RWPE2 (cell line): ENCODE measurements at regions not wholly inside any gene's neighbourhood (a gene's known extent, or its start where the extent isn't known, plus 50 kb on each side); places are given as distances from the start of the nearest gene placed in this dataset.

Experiments used
- ATAC-seq: fragments of 200-7000 bp; cut with Tn5 transposase; 3 replicates; pipeline ENCODE4 v1.9.1; 2021; ENCODE audit warnings: low read depth
- DNase-seq: peaks from one replicate; pipeline ENCODE4 v3.0.0-alpha.2; 2020; ENCODE audit warnings: low spot score
- H3K27ac ChIP-seq: fragments of 450-650 bp; 2 replicates; pipeline ENCODE4 v1.5.1; 2017; ENCODE audit warnings: mild to moderate bottlenecking; ENCODE audit not compliant: poor library complexity, severe bottlenecking
- H3K27me3 ChIP-seq: fragments of 250-450 bp; sonication (Bioruptor Pico); 2 replicates; pipeline ENCODE4 v1.5.1; 2021; ENCODE audit warnings: mild to moderate bottlenecking, moderate library complexity; ENCODE audit not compliant: insufficient read depth, poor library complexity, severe bottlenecking
- H3K36me3 ChIP-seq: fragments of 250-450 bp; sonication (Bioruptor Pico); 2 replicates; pipeline ENCODE4 v1.5.1; 2020; ENCODE audit warnings: low read depth, mild to moderate bottlenecking, moderate library complexity
- H3K4me1 ChIP-seq: fragments of 250-450 bp; sonication (Bioruptor Pico); 2 replicates; pipeline ENCODE4 v1.5.1; 2021; ENCODE audit warnings: mild to moderate bottlenecking, moderate library complexity; ENCODE audit not compliant: insufficient read depth, poor library complexity, severe bottlenecking
- H3K4me3 ChIP-seq: fragments of 250-450 bp; sonication (Bioruptor Pico); 2 replicates; pipeline ENCODE4 v1.5.1; 2021; ENCODE audit warnings: mild to moderate bottlenecking, moderate library complexity; ENCODE audit not compliant: severe bottlenecking
- H3K9me3 ChIP-seq: fragments of 250-450 bp; sonication (Bioruptor Pico); 2 replicates; pipeline ENCODE4 v1.5.1; 2021; ENCODE audit warnings: mild to moderate bottlenecking, moderate library complexity; ENCODE audit not compliant: severe bottlenecking
- TF ChIP-seq, protein P1 (sequence below): fragments of 450-650 bp; IDR thresholded peaks from one replicate; pipeline ENCODE4 v1.5.1; 2017; ENCODE audit warnings: mild to moderate bottlenecking, moderate library complexity; ENCODE audit not compliant: poor library complexity, severe bottlenecking

GRCh38 chr13:74794582-74794981 is 660.4 kb upstream of the KLF12 start:
- H3K27ac ChIP-seq, result no peak overlapping the region
- DNase-seq, result no peak
- H3K9me3 ChIP-seq, result no peaks in the 10 kb centered on the region
- no peaks in the 10 kb centered on the region for H3K4me1 ChIP-seq
- no peaks in the 10 kb centered on the region for H3K36me3 ChIP-seq
- ATAC-seq, result no peak
- TF ChIP-seq, protein P1, sequence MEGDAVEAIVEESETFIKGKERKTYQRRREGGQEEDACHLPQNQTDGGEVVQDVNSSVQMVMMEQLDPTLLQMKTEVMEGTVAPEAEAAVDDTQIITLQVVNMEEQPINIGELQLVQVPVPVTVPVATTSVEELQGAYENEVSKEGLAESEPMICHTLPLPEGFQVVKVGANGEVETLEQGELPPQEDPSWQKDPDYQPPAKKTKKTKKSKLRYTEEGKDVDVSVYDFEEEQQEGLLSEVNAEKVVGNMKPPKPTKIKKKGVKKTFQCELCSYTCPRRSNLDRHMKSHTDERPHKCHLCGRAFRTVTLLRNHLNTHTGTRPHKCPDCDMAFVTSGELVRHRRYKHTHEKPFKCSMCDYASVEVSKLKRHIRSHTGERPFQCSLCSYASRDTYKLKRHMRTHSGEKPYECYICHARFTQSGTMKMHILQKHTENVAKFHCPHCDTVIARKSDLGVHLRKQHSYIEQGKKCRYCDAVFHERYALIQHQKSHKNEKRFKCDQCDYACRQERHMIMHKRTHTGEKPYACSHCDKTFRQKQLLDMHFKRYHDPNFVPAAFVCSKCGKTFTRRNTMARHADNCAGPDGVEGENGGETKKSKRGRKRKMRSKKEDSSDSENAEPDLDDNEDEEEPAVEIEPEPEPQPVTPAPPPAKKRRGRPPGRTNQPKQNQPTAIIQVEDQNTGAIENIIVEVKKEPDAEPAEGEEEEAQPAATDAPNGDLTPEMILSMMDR, result no peak
- H3K4me3 ChIP-seq, result no peak overlapping the region
- H3K27me3 ChIP-seq, result no peaks in the 10 kb centered on the region

DNA sequence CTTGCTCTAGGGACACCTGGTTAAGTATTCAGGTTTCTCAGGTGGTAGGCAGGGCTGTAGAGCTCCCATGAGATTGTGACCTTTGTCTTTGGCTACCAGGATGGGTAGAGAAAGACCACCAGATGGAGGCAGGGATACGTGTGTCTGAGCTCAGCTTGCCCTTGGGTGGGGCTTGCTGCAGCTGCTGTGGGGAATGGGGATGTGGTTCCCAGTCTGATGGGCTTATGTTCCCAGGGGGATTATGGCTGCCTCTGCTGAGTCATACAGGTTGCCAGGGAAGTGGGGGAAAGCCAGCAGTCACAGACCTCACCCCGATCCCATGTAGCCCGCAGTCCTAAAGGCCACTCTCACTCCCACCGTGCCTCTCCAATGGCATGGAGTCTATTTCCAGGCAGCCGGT is 659.9 kb upstream of the KLF12 start:
- H3K4me3 ChIP-seq, result no peak overlapping the region
- no peaks in the 10 kb centered on the region for H3K36me3 ChIP-seq
- H3K27me3 ChIP-seq, result no peaks in the 10 kb centered on the region
- no peaks in the 10 kb centered on the region for H3K4me1 ChIP-seq
- ATAC-seq, result no peak
- H3K27ac ChIP-seq, result no peak overlapping the region
- no peaks in the 10 kb centered on the region for H3K9me3 ChIP-seq
- DNase-seq, result no peak
- TF ChIP-seq, protein P1, result no peak

GRCh38 chr13:74784959-74785358 is 650.8 kb upstream of the KLF12 start:
- no peak overlapping the region for H3K4me3 ChIP-seq
- no peaks in the 10 kb centered on the region for H3K4me1 ChIP-seq
- no peak for ATAC-seq

GRCh38 chr13:74778946-74779345 is 644.7 kb upstream of the KLF12 start:
- H3K4me1 ChIP-seq, result no peaks in the 10 kb centered on the region
- H3K27me3 ChIP-seq, result no peaks in the 10 kb centered on the region
- H3K9me3 ChIP-seq, result no peaks in the 10 kb centered on the region
- no peaks in the 10 kb centered on the region for H3K36me3 ChIP-seq
- TF ChIP-seq, protein P1, result no peak
- DNase-seq (no peak), ATAC-seq (no peak)
- H3K4me3 ChIP-seq, result no peak overlapping the region
- H3K27ac ChIP-seq, result no peak overlapping the region

More at GRCh38 chr13:74784959-74785358, 650.8 kb upstream of the KLF12 start:
- no peak overlapping the region for H3K27ac ChIP-seq
- TF ChIP-seq, protein P1, result no peak
- H3K27me3 ChIP-seq, result no peaks in the 10 kb centered on the region
- H3K9me3 ChIP-seq, result no peaks in the 10 kb centered on the region
- H3K36me3 ChIP-seq, result no peaks in the 10 kb centered on the region
- no peak for DNase-seq

DNA sequence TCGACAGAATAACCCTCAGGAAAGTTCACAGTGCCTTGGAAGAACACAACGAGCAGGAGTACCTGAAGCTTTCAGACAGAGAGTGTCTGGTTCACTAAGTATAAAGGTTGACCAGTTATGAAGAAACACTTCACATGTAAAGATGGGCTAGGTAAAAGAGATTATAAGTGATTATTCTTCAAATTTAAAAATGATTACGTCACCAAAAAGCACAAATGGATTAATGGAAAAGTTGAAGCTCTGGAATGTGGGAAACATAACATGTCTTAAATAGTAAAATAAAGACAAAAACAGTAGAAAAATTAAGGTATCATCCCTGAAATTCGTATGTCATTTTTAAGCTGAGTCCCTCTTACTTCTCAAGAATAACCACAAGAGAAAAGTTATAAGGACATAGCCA is 643.9 kb upstream of the KLF12 start:
- no peaks in the 10 kb centered on the region for H3K36me3 ChIP-seq
- H3K27ac ChIP-seq, result no peak overlapping the region
- H3K27me3 ChIP-seq, result no peaks in the 10 kb centered on the region
- no peaks in the 10 kb centered on the region for H3K4me1 ChIP-seq
- no peak overlapping the region for H3K4me3 ChIP-seq
- DNase-seq (no peak), ATAC-seq (no peak)
- TF ChIP-seq, protein P1, result no peak
- no peaks in the 10 kb centered on the region for H3K9me3 ChIP-seq
